NCI-H510A treated with DMSO at 0.1 percent for 48 hours (cell line): ENCODE measurements at regions not wholly inside any gene's neighbourhood (a gene's known extent, or its start where the extent isn't known, plus 50 kb on each side); places are given as distances from the start of the nearest gene placed in this dataset.

Source experiments
- DNase-seq: peaks from one replicate; lab custom pipeline; 2025; lab: John Stamatoyannopoulos, UW

GRCh38 chr3:28738425-28738824, 389.8 kb upstream of the AZI2 start:
- no peak for DNase-seq

GRCh38 chr3:28739647-28740046, 391.0 kb upstream of the AZI2 start:
- no peak for DNase-seq

- no peak for DNase-seq
Observed at GRCh38 chr3:28743271-28743670, 394.6 kb upstream of the AZI2 start.

GRCh38 chr3:28743831-28744230, 395.2 kb upstream of the AZI2 start:
- DNase-seq: no peak

GRCh38 chr3:28745436-28745835, 396.8 kb upstream of the AZI2 start:
- DNase-seq: no peak

- DNase-seq: no peak
Observed at GRCh38 chr3:28745916-28746617, 397.4 kb upstream of the AZI2 start.

GRCh38 chr3:28746990-28747389, 398.4 kb upstream of the AZI2 start:
- no peak for DNase-seq

- DNase-seq: no peak
Observed at GRCh38 chr3:28751864-28752263, 403.2 kb upstream of the AZI2 start.

GRCh38 chr3:28752290-28752689, 403.7 kb upstream of the AZI2 start:
- DNase-seq: no peak

- DNase-seq: no peak
Observed at GRCh38 chr3:28756056-28756455, 407.4 kb upstream of the AZI2 start.

- DNase-seq: no peak
Observed at GRCh38 chr3:28758115-28758514, 409.5 kb upstream of the AZI2 start.

GRCh38 chr3:28761375-28761774, 412.8 kb upstream of the AZI2 start:
- DNase-seq: no peak

- DNase-seq: no peak
Observed at GRCh38 chr3:28765194-28765593, 416.6 kb upstream of the AZI2 start.

GRCh38 chr3:28768439-28768838, 419.8 kb upstream of the AZI2 start:
- no peak for DNase-seq

- DNase-seq: no peak
Observed at GRCh38 chr3:28777806-28778475, 429.3 kb upstream of the AZI2 start.

- DNase-seq: no peak
Observed at GRCh38 chr3:28780480-28780879, 431.9 kb upstream of the AZI2 start.

- DNase-seq: no peak
Observed at GRCh38 chr3:28781053-28781452, 432.4 kb upstream of the AZI2 start.

- no peak for DNase-seq
Observed at GRCh38 chr3:28786446-28786845, 437.8 kb upstream of the AZI2 start.

GRCh38 chr3:28788571-28788970, 439.9 kb upstream of the AZI2 start:
- DNase-seq: no peak

GRCh38 chr3:28791713-28792255, 443.2 kb upstream of the AZI2 start:
- DNase-seq: no peak

GRCh38 chr3:28792604-28793003, 444.0 kb upstream of the AZI2 start:
- DNase-seq: no peak

GRCh38 chr3:28799084-28799483, 450.5 kb upstream of the AZI2 start:
- DNase-seq: no peak

GRCh38 chr3:28800203-28800602, 451.6 kb upstream of the AZI2 start:
- DNase-seq: no peak

GRCh38 chr3:28808068-28808467, 459.4 kb upstream of the AZI2 start:
- no peak for DNase-seq
